ENCODE measurements at regions not wholly inside any gene's neighbourhood (a gene's known extent, or its start where the extent isn't known, plus 50 kb on each side); places are given as distances from the start of the nearest gene placed in this dataset.

DNA sequence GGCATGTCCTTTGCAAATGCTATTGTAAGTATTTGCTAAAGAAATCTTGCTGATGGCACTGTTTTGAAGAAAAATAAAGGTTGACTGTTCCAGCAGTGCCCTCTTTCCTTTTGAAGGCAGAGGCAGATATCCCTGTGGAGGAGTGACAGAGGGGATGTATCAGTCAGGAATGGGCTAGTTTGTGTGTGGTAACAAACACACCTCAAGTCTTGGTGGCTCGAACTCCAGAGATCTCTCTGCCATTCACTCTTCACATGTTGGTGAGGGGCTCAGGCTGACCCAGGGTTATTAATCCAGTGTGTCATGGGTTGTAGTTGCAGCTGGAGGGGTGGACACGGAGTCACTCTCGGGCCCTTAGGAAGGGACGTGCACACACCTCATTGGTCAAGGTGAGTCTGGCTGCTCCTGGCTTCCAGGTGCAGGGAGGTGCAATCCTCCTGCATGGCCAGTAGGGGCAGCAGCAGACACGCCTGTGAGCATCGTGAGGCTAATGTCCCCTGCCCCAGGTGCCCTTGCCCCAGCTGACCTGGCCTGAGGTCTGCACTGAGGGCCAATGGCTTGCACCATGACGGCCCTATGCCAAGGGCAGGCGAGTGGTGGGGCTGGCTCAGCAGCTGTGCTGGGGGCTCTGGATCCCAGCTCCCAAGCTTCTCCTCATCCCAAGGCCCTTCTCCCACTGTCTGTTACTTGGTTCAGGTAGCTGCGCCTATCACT lies 146.5 kb downstream of the ASB1 start:
- TF ChIP-seq CTCF (IDR thresholded peaks at IDR 0.05) (peak in 2 of 4 experiments; percentile 24 to 30), POLR2A (IDR thresholded peaks at IDR 0.05) (no peak)

Measured in uterus (tissue), 2 donors.